ENCODE measurements at regions not wholly inside any gene's neighbourhood (a gene's known extent, or its start where the extent isn't known, plus 50 kb on each side); places are given as distances from the start of the nearest gene placed in this dataset.

- H3K9ac ChIP-seq = no peak overlapping the region
- no peaks in the 10 kb centered on the region for H3K4me1 ChIP-seq
- H3K27ac ChIP-seq = no peak overlapping the region
- no peaks in the 10 kb centered on the region for H3K36me3 ChIP-seq (ENCODE audit: control insufficient read depth, insufficient read depth, low read length)
- H3K4me2 ChIP-seq (ENCODE audit: low read length) = no peak overlapping the region
- H3K4me3 ChIP-seq (ENCODE audit: low read depth, low read length) = no peak overlapping the region
- no peak overlapping the region for H2AFZ ChIP-seq
- no peaks in the 10 kb centered on the region for H3K27me3 ChIP-seq (ENCODE audit: control insufficient read depth, insufficient read depth, low read length)
- H3K9me3 ChIP-seq (ENCODE audit: control insufficient read depth, low read length) = no peaks in the 10 kb centered on the region
- H3K79me2 ChIP-seq = no peaks in the 10 kb centered on the region
- no peak for TF ChIP-seq CTCF (IDR thresholded peaks at IDR 0.05)
Observed at GRCh38 chr3:27573780-27574437, 89.7 kb upstream of the SLC4A7 start.

GRCh38 chr3:27573138-27573537, 89.0 kb upstream of the SLC4A7 start:
- no peaks in the 10 kb centered on the region for H3K27me3 ChIP-seq (ENCODE audit: control insufficient read depth, insufficient read depth, low read length)
- no peak overlapping the region for H3K9ac ChIP-seq
- H2AFZ ChIP-seq = no peak overlapping the region
- H3K27ac ChIP-seq = no peak overlapping the region
- no peaks in the 10 kb centered on the region for H3K9me3 ChIP-seq (ENCODE audit: control insufficient read depth, low read length)
- no peak for TF ChIP-seq CTCF (IDR thresholded peaks at IDR 0.05)
- H3K36me3 ChIP-seq (ENCODE audit: control insufficient read depth, insufficient read depth, low read length) = no peaks in the 10 kb centered on the region
- H3K4me3 ChIP-seq (ENCODE audit: low read depth, low read length) = no peak overlapping the region
- H3K4me2 ChIP-seq (ENCODE audit: low read length) = no peak overlapping the region
- H3K79me2 ChIP-seq = no peaks in the 10 kb centered on the region
- no peaks in the 10 kb centered on the region for H3K4me1 ChIP-seq

- H3K4me3 ChIP-seq (ENCODE audit: low read depth, low read length) = no peak overlapping the region
- H3K9me3 ChIP-seq (ENCODE audit: control insufficient read depth, low read length) = no peaks in the 10 kb centered on the region
- H3K27ac ChIP-seq = no peak overlapping the region
- no peaks in the 10 kb centered on the region for H3K4me1 ChIP-seq
- H2AFZ ChIP-seq = no peak overlapping the region
- TF ChIP-seq CTCF (IDR thresholded peaks at IDR 0.05) = no peak
- no peak overlapping the region for H3K9ac ChIP-seq
- H3K79me2 ChIP-seq = no peaks in the 10 kb centered on the region
- no peaks in the 10 kb centered on the region for H3K36me3 ChIP-seq (ENCODE audit: control insufficient read depth, insufficient read depth, low read length)
- no peaks in the 10 kb centered on the region for H3K27me3 ChIP-seq (ENCODE audit: control insufficient read depth, insufficient read depth, low read length)
- no peak overlapping the region for H3K4me2 ChIP-seq (ENCODE audit: low read length)
Observed at GRCh38 chr3:27571345-27571744, 87.2 kb upstream of the SLC4A7 start.

GRCh38 chr3:27570421-27571106, 86.4 kb upstream of the SLC4A7 start:
- Histone ChIP-seq H3K9ac (no peak overlapping the region), H3K4me3 (ENCODE audit: low read depth, low read length) (no peak overlapping the region), H3K79me2 (no peaks in the 10 kb centered on the region), H3K27ac (no peak overlapping the region), H3K9me3 (ENCODE audit: control insufficient read depth, low read length) (no peaks in the 10 kb centered on the region), H3K4me2 (ENCODE audit: low read length) (no peak overlapping the region), H3K27me3 (ENCODE audit: control insufficient read depth, insufficient read depth, low read length) (no peaks in the 10 kb centered on the region), H3K4me1 (no peaks in the 10 kb centered on the region), H3K36me3 (ENCODE audit: control insufficient read depth, insufficient read depth, low read length) (no peaks in the 10 kb centered on the region), H2AFZ (no peak overlapping the region)
- TF ChIP-seq CTCF (IDR thresholded peaks at IDR 0.05) = no peak

- Histone ChIP-seq H3K9me3 (ENCODE audit: control insufficient read depth, low read length) (no peaks in the 10 kb centered on the region), H3K4me2 (ENCODE audit: low read length) (no peak overlapping the region), H2AFZ (no peak overlapping the region), H3K9ac (no peak overlapping the region), H3K4me1 (no peaks in the 10 kb centered on the region), H3K79me2 (no peaks in the 10 kb centered on the region), H3K27ac (no peak overlapping the region), H3K36me3 (ENCODE audit: control insufficient read depth, insufficient read depth, low read length) (no peaks in the 10 kb centered on the region), H3K27me3 (ENCODE audit: control insufficient read depth, insufficient read depth, low read length) (no peaks in the 10 kb centered on the region), H3K4me3 (ENCODE audit: low read depth, low read length) (no peak overlapping the region)
- no peak for TF ChIP-seq CTCF (IDR thresholded peaks at IDR 0.05)
Observed at GRCh38 chr3:27568393-27568792, 84.2 kb upstream of the SLC4A7 start.

Data from parathyroid adenoma (tissue), 2 donors.